ENCODE measurements at regions not wholly inside any gene's neighbourhood (a gene's known extent, or its start where the extent isn't known, plus 50 kb on each side); places are given as distances from the start of the nearest gene placed in this dataset.
A peak's percentile ranks its signal among the peaks of the same experiment; 100 is the strongest.
"Not testable (repeated sequence)": the region's sequence is repeated elsewhere in the genome, so short reads cannot be mapped to it uniquely, and the experiment has no call there.

DNA sequence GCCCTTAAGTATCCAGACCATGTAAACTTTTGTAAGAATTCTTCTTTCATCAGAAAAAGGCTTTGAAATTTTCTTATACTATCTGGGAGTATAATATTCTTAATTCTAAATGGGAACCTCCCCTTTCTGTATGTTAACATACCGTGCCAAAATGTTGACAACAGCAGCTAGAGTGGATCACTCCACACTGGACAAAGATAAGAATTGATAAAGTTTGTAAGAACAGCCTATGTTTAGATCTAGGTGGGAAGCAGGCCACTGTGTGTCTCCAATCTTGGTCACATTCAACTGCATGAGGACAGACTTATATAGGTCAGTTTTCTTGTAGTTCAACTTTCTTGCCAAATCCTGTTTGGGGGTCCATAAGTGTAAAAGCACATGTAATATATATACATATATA lies 235.7 kb downstream of the RPIA start:
- no peak for DNase-seq

DNA sequence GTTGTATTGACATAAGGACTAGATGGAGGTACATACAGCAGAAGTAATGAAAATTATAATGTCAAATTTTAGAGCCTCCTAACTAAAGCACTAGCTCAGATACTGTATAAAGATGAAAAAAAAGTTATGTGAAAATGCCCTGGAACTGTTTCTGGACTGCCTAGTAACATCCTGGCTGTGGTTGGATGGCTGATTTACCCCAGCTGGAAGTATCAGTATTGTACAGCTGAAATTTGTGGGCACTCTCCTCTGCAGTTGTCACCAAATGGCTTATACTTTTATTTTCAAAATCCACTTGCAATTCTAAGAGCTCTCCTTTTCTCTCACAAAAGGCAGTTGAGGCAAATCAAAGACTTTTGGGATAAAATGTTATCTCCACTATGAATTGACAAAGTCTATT lies 239.2 kb downstream of the RPIA start:
- DNase-seq: no peak

DNA sequence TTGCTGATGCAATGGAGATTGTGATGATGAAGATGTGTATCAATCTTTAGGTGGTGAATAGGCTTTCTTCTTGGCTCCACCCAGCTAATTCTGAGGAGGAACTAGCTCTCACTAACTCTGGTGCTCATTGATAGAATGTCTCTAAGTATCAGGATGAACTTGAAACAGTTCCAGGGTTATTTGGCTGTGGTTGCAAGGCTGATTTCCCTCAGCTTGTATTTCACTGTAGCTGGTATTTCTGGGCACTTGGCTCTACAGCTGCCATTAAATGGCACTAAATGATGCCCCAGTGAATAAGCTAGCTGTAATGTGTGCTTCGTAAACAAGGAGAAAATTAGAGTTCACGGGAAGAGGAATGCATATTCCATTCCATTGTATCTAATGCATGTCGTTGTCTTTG lies 241.2 kb downstream of the RPIA start:
- no peak for DNase-seq

DNA sequence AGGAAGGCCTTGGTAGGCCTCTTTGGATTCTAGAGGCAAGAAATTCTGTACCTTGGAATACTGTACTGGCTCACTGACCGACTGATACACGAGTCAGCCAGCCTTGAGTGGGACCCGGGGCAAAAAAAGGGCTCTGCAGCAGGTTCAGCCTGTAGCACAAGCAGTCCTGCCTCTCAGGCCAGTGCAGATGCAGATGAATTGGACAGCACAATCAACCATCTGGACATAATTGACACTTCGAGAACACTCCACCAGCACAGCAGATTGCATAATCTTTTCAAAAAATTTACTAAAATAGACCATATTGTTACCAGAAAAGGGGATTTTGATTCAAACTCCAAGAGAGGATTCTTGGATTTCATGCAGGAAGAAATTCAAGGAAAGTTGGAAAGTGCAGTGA lies 241.6 kb downstream of the RPIA start:
- DNase-seq: no peak

DNA sequence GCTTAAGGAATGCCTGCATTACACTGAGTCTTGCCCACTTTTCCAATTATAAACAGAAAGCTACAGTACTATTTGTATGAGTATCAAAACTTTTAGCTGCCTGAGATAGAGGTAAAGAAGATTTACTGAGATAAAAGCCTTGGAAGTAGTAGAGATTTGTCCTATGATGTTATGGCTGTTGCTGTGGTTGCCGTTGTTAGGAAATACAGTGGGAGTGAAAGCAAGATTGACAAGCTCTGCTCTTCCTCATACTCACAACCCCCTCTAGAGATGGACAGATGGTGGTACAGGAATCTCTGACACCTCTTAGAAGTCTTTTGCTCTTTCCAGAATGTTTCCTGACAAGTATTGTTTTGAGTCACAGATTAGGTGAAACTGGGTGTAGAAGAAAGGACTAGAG lies 242.5 kb downstream of the RPIA start:
- DNase-seq: peak in 1 of 2 experiments; percentile 26

DNA sequence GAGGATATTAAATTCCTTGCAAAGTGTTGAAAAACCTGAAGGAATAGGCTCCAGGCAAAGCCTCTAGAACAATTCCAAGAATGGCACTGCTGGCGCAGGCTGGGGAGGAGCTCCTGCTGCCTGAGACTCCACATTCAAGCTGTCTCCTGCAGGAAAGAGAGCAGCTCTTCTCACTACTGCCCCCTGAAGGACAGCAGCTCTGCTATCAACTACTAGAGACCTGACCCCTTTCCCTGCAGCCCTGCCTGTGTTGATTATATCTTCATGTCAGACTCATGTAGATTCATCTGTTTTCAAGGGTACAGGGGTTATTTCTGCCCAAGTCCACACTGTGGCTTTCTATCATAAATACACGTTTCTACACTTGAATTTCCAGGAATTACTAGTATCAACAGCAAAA lies 249.7 kb downstream of the RPIA start:
- DNase-seq: peak in 1 of 2 experiments; percentile 22

DNA sequence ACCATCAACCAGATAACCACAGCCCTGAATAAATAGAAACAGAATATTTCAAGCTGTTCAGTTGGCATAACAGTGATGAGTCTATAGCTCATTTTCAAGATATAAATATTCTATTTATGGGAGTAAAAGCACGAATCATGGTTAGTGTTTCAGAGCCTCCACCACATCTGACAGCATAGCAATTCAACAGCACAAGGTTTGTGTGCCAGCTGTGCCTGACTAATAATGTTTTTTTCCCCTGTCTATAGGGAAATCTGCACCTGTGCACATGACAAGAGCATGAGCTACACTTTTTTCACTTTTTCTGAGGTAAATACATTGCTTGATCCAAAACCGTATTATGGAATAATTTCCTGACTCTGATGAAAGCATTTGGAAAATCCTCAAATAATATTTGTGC lies 251.3 kb downstream of the RPIA start:
- no peak for DNase-seq

DNA sequence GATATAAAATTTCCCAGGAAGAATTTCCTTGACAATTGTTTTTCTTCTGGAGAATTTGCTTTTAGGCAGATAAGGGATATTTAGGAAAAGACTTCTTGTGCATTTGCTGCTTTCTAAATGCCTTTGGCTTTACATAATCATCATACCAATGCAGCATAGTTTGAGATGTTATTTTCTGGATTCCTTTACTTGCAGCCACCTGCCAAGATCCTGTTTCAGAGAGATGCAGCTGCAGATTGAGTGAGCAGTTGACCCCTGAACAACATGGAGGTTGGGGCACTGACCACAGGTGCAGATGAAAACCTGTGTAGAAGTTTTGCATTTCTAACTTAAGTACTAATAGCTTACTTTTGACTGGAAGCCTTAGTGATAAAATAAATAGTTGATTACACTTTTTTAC lies 257.9 kb downstream of the RPIA start:
- DNase-seq: no peak

DNA sequence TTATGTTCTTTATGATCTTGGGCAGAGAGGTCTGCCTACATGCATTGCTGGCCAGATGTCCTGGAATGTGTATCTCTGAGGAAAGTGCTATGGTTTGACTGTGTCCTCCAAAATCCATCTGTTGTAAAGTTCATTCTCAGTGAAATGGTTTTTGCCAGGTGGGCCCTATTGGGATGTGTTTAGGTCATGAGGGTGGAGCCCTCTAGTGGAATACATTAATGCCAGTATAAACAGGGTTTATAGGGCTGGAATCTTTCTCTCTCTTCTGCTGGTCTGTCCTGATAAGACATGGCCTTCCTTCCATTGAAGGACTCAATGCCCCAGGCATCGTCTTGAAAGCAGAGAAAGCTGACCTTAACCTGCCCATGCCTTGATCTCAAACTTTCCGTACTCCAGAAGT lies 258.5 kb downstream of the RPIA start:
- peak in 1 of 2 experiments; percentile 27 for DNase-seq

DNA sequence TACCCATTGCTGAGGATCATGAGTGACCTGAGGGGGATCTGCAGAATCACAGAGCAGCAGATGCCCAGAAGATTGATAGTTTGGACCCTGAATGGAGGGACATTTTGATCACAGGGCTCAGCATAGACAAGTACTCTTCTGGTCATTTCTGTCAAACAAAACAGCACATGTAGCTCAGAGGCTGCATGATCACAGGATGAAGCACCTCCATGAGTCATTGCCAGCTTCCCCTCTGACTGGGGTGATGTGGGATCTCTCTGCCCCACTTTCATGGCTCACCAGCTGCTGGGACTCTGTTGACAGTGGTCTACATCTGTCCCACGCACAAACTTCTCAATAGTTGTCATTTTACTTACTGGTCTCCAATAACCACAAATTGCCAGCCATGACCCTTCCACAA lies 264.1 kb downstream of the RPIA start:
- DNase-seq: no peak

DNA sequence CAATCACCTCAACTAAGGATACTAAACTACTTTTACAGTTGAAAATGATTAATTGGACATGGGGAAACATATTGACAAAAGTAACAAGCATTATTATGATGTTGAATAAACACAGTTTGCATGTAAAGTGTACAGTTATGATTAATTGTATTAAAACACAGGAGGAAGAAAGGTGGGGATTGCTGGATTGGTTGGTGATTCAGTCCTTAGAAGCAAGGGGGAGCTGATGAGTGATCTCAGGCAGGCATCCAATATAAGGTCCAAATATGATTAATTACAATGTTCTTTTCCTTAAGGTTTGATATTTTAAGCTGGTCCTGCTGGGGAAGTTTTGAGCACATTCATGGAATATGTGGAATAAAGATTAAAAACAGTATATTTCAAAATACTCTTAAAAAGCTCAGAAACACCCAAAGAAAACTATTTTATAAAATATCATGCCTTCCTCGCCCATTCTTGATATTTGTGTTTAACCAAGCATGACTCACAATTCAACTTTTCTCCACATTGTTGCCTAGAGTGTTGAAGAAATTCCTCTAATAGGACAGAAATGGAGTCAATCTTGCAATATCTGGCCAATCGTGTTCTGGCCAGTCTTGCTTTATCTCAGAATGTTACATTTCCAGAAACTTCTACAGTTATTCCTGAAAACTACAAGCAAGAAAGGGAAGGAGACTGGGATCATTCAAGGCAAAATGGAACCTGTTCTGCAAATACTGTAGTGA lies 268.2 kb downstream of the RPIA start:
- DNase-seq: peak in 1 of 2 experiments; percentile 19

DNA sequence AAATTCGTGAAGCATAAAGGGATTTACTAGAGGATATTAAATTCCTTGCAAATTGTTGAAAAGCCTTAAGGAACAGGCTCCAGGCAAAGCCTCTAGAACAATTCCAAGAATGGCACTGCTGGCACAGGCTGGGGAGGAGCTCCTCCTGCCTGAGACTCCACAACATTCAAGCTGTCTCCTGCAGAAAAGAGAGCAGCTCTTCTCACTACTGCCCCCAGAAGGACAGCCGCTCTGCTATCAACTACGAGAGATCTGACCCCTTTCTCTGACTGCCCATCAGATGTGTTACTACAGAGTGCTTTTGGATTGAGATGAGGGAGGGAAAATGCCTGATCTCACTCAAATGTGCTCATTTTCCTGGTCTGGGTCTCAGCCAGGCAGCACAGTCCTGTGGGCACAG lies 269.9 kb downstream of the RPIA start:
- DNase-seq: not testable (repeated sequence)

DNA sequence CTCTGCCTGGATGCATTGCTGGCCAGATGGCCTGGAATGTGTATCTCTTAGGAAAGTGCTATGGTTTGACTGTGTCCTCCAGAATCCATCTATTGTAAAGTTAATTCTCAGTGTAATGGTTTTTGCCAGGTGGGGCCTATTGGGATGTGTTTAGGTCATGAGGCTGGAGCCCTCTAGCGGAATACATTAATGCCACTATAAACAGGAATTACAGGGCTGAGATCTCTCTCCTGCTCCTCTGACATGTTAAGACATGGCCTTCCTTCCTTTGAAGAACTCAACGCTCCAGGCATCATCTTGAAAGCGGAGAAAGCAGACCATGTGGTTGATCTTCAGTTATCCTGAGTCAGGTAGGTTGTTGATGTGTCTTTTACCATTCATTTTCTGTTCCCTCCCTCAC lies 276.4 kb downstream of the RPIA start:
- DNase-seq: no peak

DNA sequence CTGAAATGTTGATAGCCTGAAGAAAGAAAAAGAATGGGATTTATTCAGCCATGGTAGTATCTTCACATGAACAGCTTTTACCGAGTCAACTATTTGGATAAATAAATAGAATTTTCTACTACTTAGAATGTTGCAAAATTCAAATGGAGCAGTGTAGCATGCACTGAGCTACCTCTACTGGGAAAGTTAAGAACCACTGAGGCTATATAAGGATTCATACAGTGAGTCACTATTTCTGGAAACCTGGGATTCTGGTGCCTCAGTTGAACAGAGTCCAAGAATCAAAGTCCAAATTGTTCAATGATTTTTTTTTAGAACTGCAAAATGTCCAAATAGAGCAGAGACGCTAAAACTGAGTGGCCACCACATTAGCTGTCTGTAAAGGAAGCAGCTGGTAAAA lies 286.5 kb downstream of the RPIA start:
- not testable (repeated sequence) for DNase-seq

DNA sequence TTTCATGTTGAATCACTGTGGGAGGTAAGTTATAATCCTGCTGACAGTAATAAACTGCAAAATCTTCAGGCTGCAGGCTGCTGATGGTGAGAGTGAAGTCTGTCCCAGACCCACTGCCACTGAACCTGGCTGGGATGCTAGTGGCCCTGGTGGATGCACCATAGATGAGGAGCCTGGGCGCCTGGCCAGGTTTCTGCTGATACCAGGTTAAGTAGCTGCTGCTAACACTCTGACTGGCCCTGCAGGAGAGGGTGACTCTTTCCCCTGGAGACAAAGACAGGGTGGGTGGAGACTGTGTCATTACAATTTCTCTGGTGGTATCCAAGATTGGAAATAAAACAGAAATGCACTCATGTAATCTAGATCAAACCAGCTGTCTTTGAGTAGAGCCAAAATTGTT lies 287.0 kb downstream of the RPIA start:
- DNase-seq: not testable (repeated sequence)

DNA sequence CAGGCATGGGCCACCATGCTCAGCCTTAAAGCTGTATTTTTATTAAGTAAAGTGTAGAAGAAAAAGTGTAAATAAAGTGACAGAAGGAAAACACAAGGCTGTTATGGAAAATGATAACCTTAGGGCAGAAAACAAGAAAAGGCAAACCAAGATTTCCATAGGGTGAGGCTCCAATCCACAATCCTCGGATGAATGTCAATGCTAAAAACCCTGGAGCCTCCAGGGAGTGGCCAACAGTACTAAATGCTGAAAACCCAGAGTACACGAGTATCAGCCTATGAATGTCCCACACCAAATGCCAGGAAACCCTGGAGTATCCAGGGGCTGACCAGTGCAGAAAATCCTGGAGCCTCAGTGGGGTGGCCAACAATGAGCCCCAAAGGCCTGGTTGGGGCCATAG lies 292.6 kb downstream of the RPIA start:
- not testable (repeated sequence) for DNase-seq

DNA sequence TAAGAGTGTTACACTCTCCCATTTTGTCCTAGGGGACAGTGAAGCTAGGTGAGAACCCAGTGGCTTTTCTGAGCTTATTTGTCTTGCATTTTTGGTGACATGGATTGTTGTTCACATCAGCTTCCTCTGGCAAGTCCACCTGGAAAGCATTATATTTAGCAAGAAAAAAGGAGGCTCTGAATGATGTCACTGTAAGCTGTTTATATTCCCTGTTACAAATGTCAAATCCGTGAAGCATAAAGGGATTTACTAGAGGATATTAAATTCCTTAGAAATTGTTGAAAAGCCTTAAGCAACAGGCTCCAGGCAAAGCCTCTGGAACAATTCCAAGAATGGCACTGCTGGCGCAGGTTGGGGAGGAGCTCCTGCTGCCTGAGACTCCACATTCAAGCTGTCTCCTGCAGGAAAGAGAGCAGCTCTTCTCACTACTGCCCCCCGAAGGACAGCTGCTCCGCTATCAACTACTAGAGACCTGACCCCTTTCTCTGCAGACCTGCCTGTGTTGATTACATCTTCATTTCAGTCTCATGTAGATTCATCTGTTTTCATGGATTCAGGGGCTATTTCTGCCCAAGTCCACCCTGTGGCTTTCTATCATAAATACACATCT lies 295.4 kb downstream of the RPIA start:
- peak in 1 of 2 experiments; percentile 5 for DNase-seq

DNA sequence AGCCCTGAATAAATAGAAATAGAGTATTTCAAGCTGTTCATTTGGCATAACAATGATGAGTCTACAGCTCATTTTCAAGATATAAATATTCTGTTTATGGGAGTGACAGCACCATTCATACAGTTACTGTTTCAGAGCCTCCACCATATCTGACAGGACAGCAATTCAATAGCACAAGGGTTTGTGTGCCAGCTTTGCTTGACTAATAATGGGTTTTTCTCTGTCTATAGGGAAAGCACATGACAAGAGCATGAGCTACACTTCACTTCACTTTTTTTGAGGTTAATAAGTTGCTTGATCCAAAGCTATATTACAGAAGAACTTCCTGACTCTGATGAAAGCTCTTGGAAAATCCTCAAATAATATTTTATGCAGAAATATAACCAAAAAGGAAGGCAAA lies 297.1 kb downstream of the RPIA start:
- not testable (repeated sequence) for DNase-seq

DNA sequence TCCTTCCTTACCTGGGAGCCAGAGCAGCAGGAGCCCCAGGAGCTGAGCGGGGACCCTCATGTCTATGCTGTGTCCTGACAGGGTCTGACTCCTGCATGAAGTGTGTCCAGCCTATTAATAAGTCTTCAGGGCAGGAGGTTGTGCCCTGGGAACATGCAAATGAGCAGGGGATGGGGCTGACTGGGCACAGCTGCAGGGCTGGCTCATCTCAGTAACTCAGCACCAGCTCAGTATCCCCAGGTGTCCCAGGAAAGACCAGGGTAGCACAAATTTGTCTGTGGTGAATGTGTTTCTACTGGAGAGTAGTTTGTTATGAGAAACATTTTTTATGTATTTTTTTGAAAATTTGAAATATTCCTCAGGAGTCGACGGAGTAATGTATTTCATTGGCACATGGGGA lies 301.3 kb downstream of the RPIA start:
- DNase-seq: not testable (repeated sequence)

DNA sequence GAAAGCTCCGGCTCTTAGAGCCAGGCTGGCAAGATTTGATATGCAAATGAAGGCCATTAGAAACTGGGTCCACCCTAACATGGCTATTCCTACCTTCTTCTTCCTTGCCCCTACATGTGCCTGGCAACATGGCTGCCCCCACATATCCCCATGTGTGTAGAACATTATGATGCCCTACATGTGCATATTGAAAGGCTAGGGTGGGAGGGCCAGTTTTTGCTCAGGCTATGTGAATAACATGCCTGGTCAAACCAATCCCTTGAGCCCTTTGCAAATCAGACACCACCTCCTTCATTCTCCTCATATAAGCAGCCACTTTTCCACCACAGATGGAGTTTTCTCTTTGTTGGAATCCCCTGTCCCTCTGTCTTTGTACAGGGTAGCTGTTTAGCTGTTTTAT lies 303.4 kb downstream of the RPIA start:
- not testable (repeated sequence) for DNase-seq

DNA sequence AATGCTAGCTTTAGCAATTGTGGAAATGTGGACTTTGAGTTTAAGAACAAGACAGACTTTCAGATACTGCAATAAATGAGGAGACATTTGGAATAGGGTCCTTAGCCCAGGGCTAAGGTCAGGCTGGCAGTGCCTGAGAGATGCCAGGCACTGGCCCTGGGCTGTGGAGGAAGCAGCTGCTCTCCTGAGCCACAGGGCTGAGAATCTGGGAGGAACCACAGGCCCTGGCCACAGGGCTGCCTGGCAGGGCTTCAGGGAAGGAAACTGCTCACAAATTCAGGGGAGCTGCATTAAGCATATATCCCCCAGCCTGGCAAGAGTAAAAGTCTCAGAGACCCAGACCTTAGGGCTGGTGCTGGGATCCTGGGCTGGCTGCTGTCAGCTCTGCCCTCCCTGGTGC lies 305.1 kb downstream of the RPIA start:
- not testable (repeated sequence) for DNase-seq

DNA sequence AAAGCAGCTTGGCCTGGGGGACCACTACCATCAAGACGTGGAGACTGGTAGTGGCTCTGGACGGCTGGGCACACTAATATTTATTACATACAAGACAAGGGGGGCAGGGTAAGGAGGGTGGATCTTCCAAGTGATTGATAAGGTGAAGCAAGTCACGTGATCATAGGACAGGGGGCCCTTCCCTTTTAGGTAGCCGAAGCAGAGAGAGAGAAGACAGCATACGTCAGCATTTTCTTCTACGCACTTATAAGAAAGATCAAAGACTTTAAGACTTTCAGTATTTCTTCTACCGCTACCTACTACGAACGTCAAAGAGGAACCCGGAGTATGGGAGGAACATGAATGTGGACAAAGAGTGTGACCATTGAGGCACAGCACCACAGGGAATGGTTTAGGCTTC lies 307.9 kb downstream of the RPIA start:
- no peak for DNase-seq

DNA sequence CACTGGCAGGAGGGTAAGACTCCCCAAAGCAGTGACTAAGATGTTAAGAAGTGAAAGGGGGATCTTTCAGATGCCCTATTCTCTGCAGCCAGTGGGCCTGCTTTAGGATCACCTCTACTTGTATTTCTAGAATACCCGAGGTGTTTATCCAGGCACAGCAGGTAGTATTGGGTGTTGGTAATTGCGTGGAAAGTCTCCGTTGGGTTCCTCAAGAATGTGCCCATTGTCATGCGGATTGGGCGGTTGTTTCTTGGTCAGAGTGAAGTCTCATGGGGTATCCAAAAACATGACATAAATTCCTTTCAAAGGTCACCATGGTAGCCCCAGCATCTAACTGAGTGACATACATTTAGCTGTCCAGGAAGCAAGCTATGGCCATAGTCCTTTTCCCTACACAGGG lies 308.8 kb downstream of the RPIA start:
- DNase-seq: no peak

DNA sequence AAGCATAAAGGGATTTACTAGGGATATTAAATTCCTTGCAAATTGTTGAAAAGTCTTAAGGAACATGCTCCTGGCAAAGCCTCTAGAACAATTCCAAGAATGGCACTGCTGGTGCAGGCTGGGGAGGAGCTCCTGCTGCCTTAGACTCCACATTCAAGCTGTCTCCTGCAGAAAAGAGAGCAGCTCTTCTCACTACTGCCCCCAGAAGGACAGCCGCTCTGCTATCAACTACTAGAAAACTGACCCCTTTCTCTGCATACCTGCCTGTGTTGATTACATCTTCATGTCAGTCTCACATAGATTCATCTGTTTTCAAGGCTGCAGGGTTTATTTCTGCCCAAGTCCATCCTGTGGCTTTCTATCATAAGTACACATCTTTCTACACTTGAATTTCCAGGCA lies 312.8 kb downstream of the RPIA start:
- not testable (repeated sequence) for DNase-seq

DNA sequence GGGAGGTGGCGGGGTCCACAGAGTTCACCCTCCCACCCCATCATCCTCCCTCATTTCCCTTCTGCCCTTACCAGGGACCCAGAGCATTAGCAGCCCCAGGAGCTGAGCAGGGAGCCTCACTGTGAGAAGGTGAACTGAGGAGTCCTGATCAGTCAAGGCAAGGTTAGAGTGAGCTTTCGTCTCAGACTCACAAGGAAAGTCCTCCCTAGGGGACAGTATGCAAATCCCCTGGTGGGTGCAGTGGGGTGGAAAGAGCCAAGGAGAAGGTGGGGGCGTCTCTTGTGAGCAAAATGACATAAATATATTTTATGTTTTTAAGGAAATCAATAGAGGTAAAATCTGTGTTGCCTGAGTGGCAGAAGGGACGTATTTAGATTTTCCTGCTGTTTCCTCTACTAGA lies 329.1 kb downstream of the RPIA start:
- not testable (repeated sequence) for DNase-seq

Data from SW 1271 (cell line).